ENCODE measurements at regions not wholly inside any gene's neighbourhood (a gene's known extent, or its start where the extent isn't known, plus 50 kb on each side); places are given as distances from the start of the nearest gene placed in this dataset.
"Not testable (repeated sequence)": the region's sequence is repeated elsewhere in the genome, so short reads cannot be mapped to it uniquely, and the experiment has no call there.

GRCh38 chr7:123351516-123352505 lies 152.0 kb upstream of the SLC13A1 start:
- no peak overlapping the region for H3K4me3 Mint-ChIP-seq
- no peaks in the 10 kb centered on the region for H3K36me3 Mint-ChIP-seq (ENCODE audit: low read depth)
- no peaks in the 10 kb centered on the region for H3K27me3 Mint-ChIP-seq (ENCODE audit: insufficient read depth)
- H3K9me3 Mint-ChIP-seq = no peaks in the 10 kb centered on the region
- H3K27ac Mint-ChIP-seq = no peak overlapping the region
- intact Hi-C loops (cut with micrococcal nuclease) = no loop called here
- no peaks in the 10 kb centered on the region for H3K4me1 Mint-ChIP-seq (ENCODE audit: low read depth)
- DNase-seq (ENCODE audit: low spot score) = no peak

DNA sequence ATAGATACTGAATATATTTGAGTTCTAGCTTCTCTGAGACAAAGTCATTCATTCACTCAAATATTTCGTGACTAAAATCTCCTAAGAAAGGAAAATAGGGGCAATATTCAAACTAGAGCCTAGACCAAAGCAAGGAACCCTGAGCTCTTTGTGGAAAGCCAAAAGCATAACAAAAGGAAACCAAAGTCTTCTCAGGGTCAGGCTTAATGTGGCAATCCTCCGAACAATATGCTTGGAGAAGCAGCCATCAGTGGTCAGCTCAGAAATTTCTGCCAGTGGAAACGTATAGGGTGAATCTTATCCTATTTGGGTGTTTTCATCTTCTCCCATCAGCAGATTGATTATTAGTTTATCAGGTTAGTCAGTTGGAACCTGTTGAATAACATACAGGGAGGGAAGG lies 151.3 kb upstream of the SLC13A1 start:
- Mint-ChIP-seq H3K36me3 (ENCODE audit: low read depth) (no peaks in the 10 kb centered on the region), H3K9me3 (no peaks in the 10 kb centered on the region), H3K27me3 (ENCODE audit: insufficient read depth) (no peaks in the 10 kb centered on the region), H3K4me1 (ENCODE audit: low read depth) (no peaks in the 10 kb centered on the region), H3K27ac (no peak overlapping the region), H3K4me3 (no peak overlapping the region)
- intact Hi-C loops (cut with micrococcal nuclease) = no loop called here
- no peak for DNase-seq (ENCODE audit: low spot score)

- Mint-ChIP-seq H3K27me3 (ENCODE audit: insufficient read depth) (no peaks in the 10 kb centered on the region), H3K36me3 (ENCODE audit: low read depth) (no peaks in the 10 kb centered on the region), H3K4me3 (no peak overlapping the region), H3K4me1 (ENCODE audit: low read depth) (no peaks in the 10 kb centered on the region), H3K27ac (no peak overlapping the region), H3K9me3 (no peaks in the 10 kb centered on the region)
- DNase-seq (ENCODE audit: low spot score) = no peak
- intact Hi-C loops (cut with micrococcal nuclease) = no loop called here
Measured at GRCh38 chr7:123348690-123349089, 148.9 kb upstream of the SLC13A1 start.

- H3K4me3 Mint-ChIP-seq = no peak overlapping the region
- no peak overlapping the region for H3K27ac Mint-ChIP-seq
- no peaks in the 10 kb centered on the region for H3K36me3 Mint-ChIP-seq (ENCODE audit: low read depth)
- no peaks in the 10 kb centered on the region for H3K9me3 Mint-ChIP-seq
- no peaks in the 10 kb centered on the region for H3K27me3 Mint-ChIP-seq (ENCODE audit: insufficient read depth)
- DNase-seq (ENCODE audit: low spot score) = no peak
- intact Hi-C loops (cut with micrococcal nuclease) = no loop called here
- H3K4me1 Mint-ChIP-seq (ENCODE audit: low read depth) = no peaks in the 10 kb centered on the region
Measured at GRCh38 chr7:123346766-123347165, 147.0 kb upstream of the SLC13A1 start.

GRCh38 chr7:123343611-123344010 lies 143.8 kb upstream of the SLC13A1 start:
- DNase-seq (ENCODE audit: low spot score) = no peak
- no peak overlapping the region for H3K4me3 Mint-ChIP-seq
- H3K4me1 Mint-ChIP-seq (ENCODE audit: low read depth) = no peaks in the 10 kb centered on the region
- H3K36me3 Mint-ChIP-seq (ENCODE audit: low read depth) = no peaks in the 10 kb centered on the region
- H3K9me3 Mint-ChIP-seq = no peaks in the 10 kb centered on the region
- H3K27me3 Mint-ChIP-seq (ENCODE audit: insufficient read depth) = no peaks in the 10 kb centered on the region
- no peak overlapping the region for H3K27ac Mint-ChIP-seq
- intact Hi-C loops (cut with micrococcal nuclease) = no loop called here

DNA sequence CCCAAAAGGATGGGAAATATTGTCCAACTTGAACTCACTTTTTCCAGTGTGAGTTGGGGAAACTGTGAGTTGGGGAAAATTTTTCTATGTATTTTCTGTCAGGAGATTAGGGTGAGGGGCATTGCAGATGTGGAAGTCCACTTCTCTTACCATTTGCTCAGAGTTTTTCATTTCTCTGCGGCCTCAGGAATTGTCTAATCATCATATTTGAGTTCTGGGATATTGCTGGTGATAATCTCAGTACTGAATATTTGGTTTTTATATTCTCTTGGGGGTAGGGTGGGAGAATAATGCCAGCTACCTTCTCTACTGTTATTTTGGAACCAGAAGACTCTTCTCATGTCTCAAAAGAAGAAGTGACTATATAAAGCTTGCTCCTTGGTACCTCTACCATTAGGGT lies 141.3 kb upstream of the SLC13A1 start:
- Mint-ChIP-seq H3K4me3 (no peak overlapping the region), H3K36me3 (ENCODE audit: low read depth) (no peaks in the 10 kb centered on the region), H3K9me3 (no peaks in the 10 kb centered on the region), H3K27me3 (ENCODE audit: insufficient read depth) (no peaks in the 10 kb centered on the region), H3K27ac (no peak overlapping the region), H3K4me1 (ENCODE audit: low read depth) (no peaks in the 10 kb centered on the region)
- DNase-seq (ENCODE audit: low spot score) = no peak
- intact Hi-C loops (cut with micrococcal nuclease) = no loop called here

GRCh38 chr7:123338688-123339087 lies 138.9 kb upstream of the SLC13A1 start:
- Mint-ChIP-seq H3K4me3 (no peak overlapping the region), H3K9me3 (no peaks in the 10 kb centered on the region), H3K36me3 (ENCODE audit: low read depth) (no peaks in the 10 kb centered on the region), H3K4me1 (ENCODE audit: low read depth) (no peaks in the 10 kb centered on the region), H3K27me3 (ENCODE audit: insufficient read depth) (no peaks in the 10 kb centered on the region), H3K27ac (no peak overlapping the region)
- no peak for DNase-seq (ENCODE audit: low spot score)
- intact Hi-C loops (cut with micrococcal nuclease) = no loop called here

GRCh38 chr7:123329988-123330643 lies 130.3 kb upstream of the SLC13A1 start:
- intact Hi-C loops (cut with micrococcal nuclease) = no loop called here
- DNase-seq (ENCODE audit: low spot score) = no peak
- Mint-ChIP-seq H3K4me1 (ENCODE audit: low read depth) (no peaks in the 10 kb centered on the region), H3K27me3 (ENCODE audit: insufficient read depth) (no peaks in the 10 kb centered on the region), H3K4me3 (no peak overlapping the region), H3K36me3 (ENCODE audit: low read depth) (no peaks in the 10 kb centered on the region), H3K9me3 (peaks cover 13% of the 10 kb centered on the region), H3K27ac (no peak overlapping the region)

DNA sequence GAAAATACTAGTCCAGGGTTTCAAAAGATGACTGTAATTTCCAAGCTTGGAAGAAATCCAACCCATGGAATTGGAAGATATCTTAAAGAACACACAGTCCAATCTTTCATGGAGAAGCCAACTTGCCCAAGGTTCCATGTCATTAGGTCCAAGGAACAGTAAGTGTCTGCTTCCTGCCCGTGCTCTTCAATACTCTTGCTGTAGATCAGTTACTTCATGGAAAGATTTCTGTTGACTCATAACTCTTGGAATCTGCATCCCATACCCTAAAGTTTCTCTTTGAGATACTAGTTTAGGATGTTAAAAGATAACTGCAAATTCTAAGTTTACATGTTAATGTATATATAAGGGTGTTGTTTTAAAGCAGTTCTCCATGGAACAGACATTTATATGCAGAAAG lies 127.9 kb upstream of the SLC13A1 start:
- H3K9me3 Mint-ChIP-seq = peaks cover 29% of the 10 kb centered on the region
- no peaks in the 10 kb centered on the region for H3K36me3 Mint-ChIP-seq (ENCODE audit: low read depth)
- intact Hi-C loops (cut with micrococcal nuclease) = no loop called here
- DNase-seq (ENCODE audit: low spot score) = no peak
- H3K4me1 Mint-ChIP-seq (ENCODE audit: low read depth) = no peaks in the 10 kb centered on the region
- no peak overlapping the region for H3K4me3 Mint-ChIP-seq
- no peak overlapping the region for H3K27ac Mint-ChIP-seq
- no peaks in the 10 kb centered on the region for H3K27me3 Mint-ChIP-seq (ENCODE audit: insufficient read depth)

GRCh38 chr7:123324283-123324682 lies 124.5 kb upstream of the SLC13A1 start:
- no peaks in the 10 kb centered on the region for H3K36me3 Mint-ChIP-seq (ENCODE audit: low read depth)
- intact Hi-C loops (cut with micrococcal nuclease) = no loop called here
- H3K4me1 Mint-ChIP-seq (ENCODE audit: low read depth) = no peaks in the 10 kb centered on the region
- no peak overlapping the region for H3K4me3 Mint-ChIP-seq
- DNase-seq (ENCODE audit: low spot score) = no peak
- H3K27me3 Mint-ChIP-seq (ENCODE audit: insufficient read depth) = no peaks in the 10 kb centered on the region
- peaks cover 33% of the 10 kb centered on the region for H3K9me3 Mint-ChIP-seq
- H3K27ac Mint-ChIP-seq = no peak overlapping the region

DNA sequence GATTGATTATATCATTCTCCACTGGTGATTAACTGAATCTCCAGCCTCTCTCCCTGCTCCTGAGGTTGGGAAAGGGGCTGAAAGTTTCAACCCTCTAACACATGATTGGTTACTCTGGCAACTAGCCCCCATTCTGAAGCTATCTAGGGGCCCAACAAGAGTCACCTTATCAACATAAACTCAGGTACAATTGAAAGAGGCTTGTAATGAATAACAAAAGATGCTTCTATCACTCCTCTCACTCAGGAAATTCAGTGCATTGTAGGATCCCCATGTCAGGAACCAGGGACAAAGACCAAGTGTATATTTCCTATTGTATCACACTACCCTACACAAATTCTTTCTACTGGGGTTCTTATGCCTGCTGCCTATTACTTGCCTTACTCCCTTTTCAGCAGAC lies 123.9 kb upstream of the SLC13A1 start:
- Mint-ChIP-seq H3K36me3 (ENCODE audit: low read depth) (no peaks in the 10 kb centered on the region), H3K27me3 (ENCODE audit: insufficient read depth) (no peaks in the 10 kb centered on the region)

GRCh38 chr7:123321578-123321977 lies 121.8 kb upstream of the SLC13A1 start:
- H3K4me3 Mint-ChIP-seq; H3K27me3 Mint-ChIP-seq (ENCODE audit: insufficient read depth); intact Hi-C loops (cut with micrococcal nuclease); H3K36me3 Mint-ChIP-seq (ENCODE audit: low read depth); H3K27ac Mint-ChIP-seq; DNase-seq (ENCODE audit: low spot score); H3K4me1 Mint-ChIP-seq (ENCODE audit: low read depth): not testable (repeated sequence)
- H3K9me3 Mint-ChIP-seq = peaks cover 32% of the 10 kb centered on the region

More for the DNA sequence above, 123.9 kb upstream of the SLC13A1 start:
- no peak overlapping the region for H3K4me3 Mint-ChIP-seq
- H3K4me1 Mint-ChIP-seq (ENCODE audit: low read depth) = no peaks in the 10 kb centered on the region
- no peak overlapping the region for H3K27ac Mint-ChIP-seq
- intact Hi-C loops (cut with micrococcal nuclease) = no loop called here
- DNase-seq (ENCODE audit: low spot score) = no peak
- peaks cover 32% of the 10 kb centered on the region for H3K9me3 Mint-ChIP-seq

- no peak overlapping the region for H3K4me3 Mint-ChIP-seq
- peaks cover 25% of the 10 kb centered on the region for H3K9me3 Mint-ChIP-seq
- H3K27me3 Mint-ChIP-seq (ENCODE audit: insufficient read depth) = no peaks in the 10 kb centered on the region
- no peak for DNase-seq (ENCODE audit: low spot score)
- H3K36me3 Mint-ChIP-seq (ENCODE audit: low read depth) = no peaks in the 10 kb centered on the region
- H3K27ac Mint-ChIP-seq = no peak overlapping the region
- no peaks in the 10 kb centered on the region for H3K4me1 Mint-ChIP-seq (ENCODE audit: low read depth)
- intact Hi-C loops (cut with micrococcal nuclease) = no loop called here
Measured at GRCh38 chr7:123319911-123320310, 120.1 kb upstream of the SLC13A1 start.
